ENCODE measurements at regions not wholly inside any gene's neighbourhood (a gene's known extent, or its start where the extent isn't known, plus 50 kb on each side); places are given as distances from the start of the nearest gene placed in this dataset.
"Not testable (repeated sequence)": the region's sequence is repeated elsewhere in the genome, so short reads cannot be mapped to it uniquely, and the experiment has no call there.

GRCh38 chr1:65621721-65622120, 171.0 kb upstream of the PDE4B start:
- not testable (repeated sequence) for TF ChIP-seq CTCF (IDR thresholded peaks at IDR 0.05; ENCODE audit: low read length); EZH2 (IDR thresholded peaks at IDR 0.05; ENCODE audit: borderline replicate concordance, low read length)
